22Rv1 (cell line): ENCODE measurements at regions not wholly inside any gene's neighbourhood (a gene's known extent, or its start where the extent isn't known, plus 50 kb on each side); places are given as distances from the start of the nearest gene placed in this dataset.

Source experiments
- ZFX ChIP-seq: fragments of 450-650 bp; IDR thresholded peaks from 2 replicates; pipeline ENCODE4 v1.6.1; 2017; ENCODE audit warnings: antibody characterized with exemption, borderline replicate concordance
- TF ChIP-seq, protein P1 (sequence below): fragments of 450-650 bp; IDR thresholded peaks from 2 replicates; pipeline ENCODE4 v1.5.1; 2017; ENCODE audit warnings: mild to moderate bottlenecking

DNA sequence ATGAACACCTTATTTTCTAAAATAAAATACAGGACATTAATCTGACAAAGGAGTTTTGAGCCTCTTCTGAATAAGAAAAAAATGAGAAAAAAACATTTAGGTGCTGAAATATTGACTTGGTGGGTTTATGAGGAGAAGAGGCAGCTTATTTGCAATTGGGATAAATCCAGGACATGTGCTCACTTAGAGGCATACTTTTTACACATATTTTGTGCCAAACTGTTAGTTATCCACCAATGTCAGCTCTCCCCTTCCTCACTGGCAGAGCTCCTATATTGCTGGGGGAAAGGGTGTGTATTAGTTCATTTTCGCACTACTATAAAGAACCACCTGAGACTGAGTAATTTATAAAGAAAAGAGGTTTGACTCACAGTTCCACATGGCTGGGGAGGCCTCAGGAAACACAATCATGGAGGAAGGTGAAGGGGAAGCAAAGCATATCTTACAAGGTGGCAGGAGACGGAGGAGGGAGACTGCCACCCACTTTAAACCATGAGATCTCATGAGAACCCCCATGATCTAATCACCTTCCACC is 135.4 kb upstream of the EGLN3 start:
- TF ChIP-seq, protein P1, sequence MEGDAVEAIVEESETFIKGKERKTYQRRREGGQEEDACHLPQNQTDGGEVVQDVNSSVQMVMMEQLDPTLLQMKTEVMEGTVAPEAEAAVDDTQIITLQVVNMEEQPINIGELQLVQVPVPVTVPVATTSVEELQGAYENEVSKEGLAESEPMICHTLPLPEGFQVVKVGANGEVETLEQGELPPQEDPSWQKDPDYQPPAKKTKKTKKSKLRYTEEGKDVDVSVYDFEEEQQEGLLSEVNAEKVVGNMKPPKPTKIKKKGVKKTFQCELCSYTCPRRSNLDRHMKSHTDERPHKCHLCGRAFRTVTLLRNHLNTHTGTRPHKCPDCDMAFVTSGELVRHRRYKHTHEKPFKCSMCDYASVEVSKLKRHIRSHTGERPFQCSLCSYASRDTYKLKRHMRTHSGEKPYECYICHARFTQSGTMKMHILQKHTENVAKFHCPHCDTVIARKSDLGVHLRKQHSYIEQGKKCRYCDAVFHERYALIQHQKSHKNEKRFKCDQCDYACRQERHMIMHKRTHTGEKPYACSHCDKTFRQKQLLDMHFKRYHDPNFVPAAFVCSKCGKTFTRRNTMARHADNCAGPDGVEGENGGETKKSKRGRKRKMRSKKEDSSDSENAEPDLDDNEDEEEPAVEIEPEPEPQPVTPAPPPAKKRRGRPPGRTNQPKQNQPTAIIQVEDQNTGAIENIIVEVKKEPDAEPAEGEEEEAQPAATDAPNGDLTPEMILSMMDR: no peak
- TF ChIP-seq ZFX: no peak
